GM19467 (cell line): ENCODE measurements at regions not wholly inside any gene's neighbourhood (a gene's known extent, or its start where the extent isn't known, plus 50 kb on each side); places are given as distances from the start of the nearest gene placed in this dataset.

ENCODE experiments used
- ATAC-seq: cut with Tn5 transposase; IDR thresholded peaks from one replicate; pipeline ENCODE4 v1.9.1; 2021; ENCODE audit warnings: mild to moderate bottlenecking, moderate library complexity; ENCODE audit not compliant: unreplicated experiment

- ATAC-seq, result no peak
Observed at GRCh38 chr15:47570881-47571640, 146.2 kb upstream of the SEMA6D start.

GRCh38 chr15:47573673-47574072, 143.6 kb upstream of the SEMA6D start:
- ATAC-seq, result no peak

- ATAC-seq, result no peak
Observed at GRCh38 chr15:47577000-47577399, 140.3 kb upstream of the SEMA6D start.

GRCh38 chr15:47577461-47577860, 139.8 kb upstream of the SEMA6D start:
- ATAC-seq, result no peak

- no peak for ATAC-seq
Observed at GRCh38 chr15:47582233-47582632, 135.1 kb upstream of the SEMA6D start.

GRCh38 chr15:47584316-47584715, 133.0 kb upstream of the SEMA6D start:
- no peak for ATAC-seq

GRCh38 chr15:47586653-47587224, 130.6 kb upstream of the SEMA6D start:
- ATAC-seq, result no peak

GRCh38 chr15:47587940-47588802, 129.1 kb upstream of the SEMA6D start:
- no peak for ATAC-seq

GRCh38 chr15:47588958-47589357, 128.3 kb upstream of the SEMA6D start:
- ATAC-seq, result no peak

GRCh38 chr15:47598996-47599395, 118.3 kb upstream of the SEMA6D start:
- ATAC-seq, result no peak

- ATAC-seq, result no peak
Observed at GRCh38 chr15:47599806-47600205, 117.5 kb upstream of the SEMA6D start.

- ATAC-seq, result no peak
Observed at GRCh38 chr15:47602121-47602520, 115.2 kb upstream of the SEMA6D start.

- no peak for ATAC-seq
Observed at GRCh38 chr15:47603026-47603425, 114.3 kb upstream of the SEMA6D start.

GRCh38 chr15:47607695-47608094, 109.6 kb upstream of the SEMA6D start:
- ATAC-seq, result no peak

GRCh38 chr15:47609693-47610092, 107.6 kb upstream of the SEMA6D start:
- no peak for ATAC-seq

- ATAC-seq, result no peak
Observed at GRCh38 chr15:47610736-47611135, 106.6 kb upstream of the SEMA6D start.

GRCh38 chr15:47614360-47615011, 102.8 kb upstream of the SEMA6D start:
- no peak for ATAC-seq

GRCh38 chr15:47616876-47617275, 100.4 kb upstream of the SEMA6D start:
- no peak for ATAC-seq

- ATAC-seq, result no peak
Observed at GRCh38 chr15:47618241-47618640, 99.1 kb upstream of the SEMA6D start.

GRCh38 chr15:47620960-47621681, 96.2 kb upstream of the SEMA6D start:
- ATAC-seq, result no peak

- no peak for ATAC-seq
Observed at GRCh38 chr15:47622055-47622454, 95.2 kb upstream of the SEMA6D start.
